Naive B cell (primary cell): ENCODE measurements at regions not wholly inside any gene's neighbourhood (a gene's known extent, or its start where the extent isn't known, plus 50 kb on each side); places are given as distances from the start of the nearest gene placed in this dataset.
"Not testable (repeated sequence)": the region's sequence is repeated elsewhere in the genome, so short reads cannot be mapped to it uniquely, and the experiment has no call there.

Experiments
- ATAC-seq, 2 donors: fragments of 150-1000 bp; cut with Tn5 transposase; 2 replicates each; pipeline ENCODE4 v1.10.0; 2021; ENCODE audit warnings: low read depth in 2 of 2, mild to moderate bottlenecking in 2 of 2, moderate library complexity in 2 of 2
- DNase-seq: peaks from one replicate; pipeline ENCODE4 v3.0.0; 2022
- H3K27ac Mint-ChIP-seq, 6 donors: one replicate each; pipeline ENCODE4 v1.8.0; 2020 to 2022; ENCODE audit warnings: mild to moderate bottlenecking in 6 of 6, mixed read lengths in 6 of 6, moderate library complexity in 5 of 6, inconsistent platforms in 2 of 6
- H3K27me3 Mint-ChIP-seq, 3 donors: one replicate each; pipeline ENCODE4 v1.8.0; 2021 to 2022; ENCODE audit warnings: mixed read lengths in 3 of 3, mild to moderate bottlenecking in 1 of 3
- H3K36me3 Mint-ChIP-seq, 2 donors: one replicate each; pipeline ENCODE4 v1.8.0; 2020 to 2022; ENCODE audit warnings: mixed read lengths in 2 of 2, inconsistent platforms in 1 of 2, mild to moderate bottlenecking in 1 of 2
- H3K4me1 Mint-ChIP-seq, 3 donors: one replicate each; pipeline ENCODE4 v1.8.0; 2020 to 2022; ENCODE audit warnings: mixed read lengths in 3 of 3, inconsistent platforms in 1 of 3, mild to moderate bottlenecking in 1 of 3, moderate library complexity in 1 of 3
- H3K4me3 Mint-ChIP-seq, 8 donors: one replicate each; pipeline ENCODE4 v1.8.0; 2020 to 2022; ENCODE audit warnings: mild to moderate bottlenecking in 8 of 8, mixed read lengths in 8 of 8, moderate library complexity in 8 of 8, inconsistent platforms in 2 of 8
- H3K9me3 Mint-ChIP-seq, 7 donors: one replicate each; pipeline ENCODE4 v1.8.0; 2020 to 2022; ENCODE audit warnings: mixed read lengths in 7 of 7, mild to moderate bottlenecking in 5 of 7, inconsistent platforms in 2 of 7, moderate library complexity in 1 of 7

DNA sequence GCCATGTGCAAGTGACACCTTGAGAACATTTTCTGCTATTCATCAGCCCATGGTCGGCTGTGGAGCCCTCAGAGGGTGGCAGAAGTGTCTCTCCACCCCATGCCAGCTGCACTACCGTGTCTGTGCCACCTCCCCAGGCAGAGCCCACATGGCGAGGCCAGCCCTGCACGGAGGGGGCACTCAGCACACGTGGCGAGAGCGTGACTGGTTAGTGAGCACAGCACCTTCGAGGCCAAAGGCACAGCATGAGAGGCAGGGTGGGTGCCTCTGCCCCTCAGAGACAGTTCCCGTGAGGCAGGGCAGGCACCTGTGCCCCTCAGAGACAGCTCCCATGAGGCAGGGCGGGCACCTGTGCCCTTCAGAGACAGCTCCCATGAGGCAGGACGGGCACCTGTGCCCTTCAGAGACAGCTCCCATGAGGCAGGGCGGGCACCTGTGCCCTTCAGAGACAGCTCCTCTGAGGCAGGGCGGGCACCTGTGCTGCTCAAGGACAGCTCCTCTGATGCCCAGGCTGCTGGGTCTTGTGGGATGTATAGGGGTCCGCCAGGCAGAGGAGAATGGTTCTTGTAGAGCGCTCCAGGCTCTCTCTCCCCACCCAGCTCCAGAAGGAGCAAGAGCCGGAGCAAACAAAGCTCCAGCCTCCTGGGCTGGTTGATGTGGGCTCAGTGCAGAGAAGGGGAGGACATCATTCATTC, 179.8 kb upstream of the PPP1R26 start:
- H3K4me3 Mint-ChIP-seq = peak overlapping the region in 2 of 8 donors; percentile 47 to 57
- peaks cover 27 to 35% (median 31%) of the 10 kb centered on the region in 3 donors for H3K27me3 Mint-ChIP-seq
- H3K4me1 Mint-ChIP-seq = peaks cover 0 to 9% (median 0%) of the 10 kb centered on the region in 3 donors
- ATAC-seq (no peak), DNase-seq (no peak)
- peaks cover 0 to 11% of the 10 kb centered on the region in 2 donors for H3K36me3 Mint-ChIP-seq
- H3K27ac Mint-ChIP-seq = peak overlapping the region in 2 of 6 donors; percentile 49 to 52
- peaks cover 0 to 10% (median 0%) of the 10 kb centered on the region in 7 donors for H3K9me3 Mint-ChIP-seq

DNA sequence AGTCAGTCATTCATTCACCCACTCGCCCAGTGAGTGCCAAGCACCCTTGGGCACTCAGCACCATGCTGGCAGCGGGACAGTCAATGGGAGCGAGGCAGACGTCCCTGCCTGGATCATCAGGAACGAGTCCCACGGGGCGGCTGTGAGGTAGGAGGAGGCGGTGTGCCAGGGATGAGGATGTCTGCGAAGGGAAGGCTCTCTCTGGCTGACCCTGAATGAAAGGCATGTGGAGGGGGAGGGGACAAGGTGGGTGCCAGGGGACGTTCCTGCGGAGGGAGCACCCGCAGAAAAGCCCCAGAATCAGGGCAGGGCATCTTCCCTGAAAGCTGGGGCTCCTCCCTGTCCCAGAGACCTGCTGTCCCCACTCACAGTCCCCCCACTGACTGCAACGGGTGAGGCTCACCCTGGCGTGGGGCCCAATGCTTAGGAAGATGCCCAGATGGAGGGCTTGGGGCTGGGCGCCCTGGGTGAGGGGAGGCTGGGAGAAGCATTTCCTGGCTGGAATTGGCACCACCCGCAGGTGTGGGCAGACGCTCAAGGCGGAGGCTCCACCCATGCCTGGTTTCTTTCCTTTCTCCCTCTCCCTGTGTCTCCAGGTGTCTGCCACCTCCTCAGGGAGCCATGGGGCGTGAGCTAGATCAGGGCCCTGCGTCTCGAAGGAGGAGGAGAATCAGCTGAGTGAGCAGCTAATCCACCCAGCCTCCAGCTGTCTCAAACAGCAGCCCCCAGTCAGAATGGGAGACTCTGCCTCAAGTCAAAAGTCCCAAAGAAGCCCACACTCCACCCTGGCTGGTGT, 179.0 kb upstream of the PPP1R26 start:
- Mint-ChIP-seq H3K27ac (peak overlapping the region in 2 of 6 donors; percentile 49 to 52), H3K9me3 (peaks cover 0 to 10% (median 0%) of the 10 kb centered on the region in 7 donors), H3K4me1 (peaks cover 0 to 9% (median 0%) of the 10 kb centered on the region in 3 donors), H3K27me3 (peaks cover 21 to 35% (median 31%) of the 10 kb centered on the region in 3 donors), H3K36me3 (peaks cover 0 to 11% of the 10 kb centered on the region in 2 donors), H3K4me3 (peak overlapping the region in 1 of 8 donors; percentile 16)
- ATAC-seq = no peak
- DNase-seq = no peak

DNA sequence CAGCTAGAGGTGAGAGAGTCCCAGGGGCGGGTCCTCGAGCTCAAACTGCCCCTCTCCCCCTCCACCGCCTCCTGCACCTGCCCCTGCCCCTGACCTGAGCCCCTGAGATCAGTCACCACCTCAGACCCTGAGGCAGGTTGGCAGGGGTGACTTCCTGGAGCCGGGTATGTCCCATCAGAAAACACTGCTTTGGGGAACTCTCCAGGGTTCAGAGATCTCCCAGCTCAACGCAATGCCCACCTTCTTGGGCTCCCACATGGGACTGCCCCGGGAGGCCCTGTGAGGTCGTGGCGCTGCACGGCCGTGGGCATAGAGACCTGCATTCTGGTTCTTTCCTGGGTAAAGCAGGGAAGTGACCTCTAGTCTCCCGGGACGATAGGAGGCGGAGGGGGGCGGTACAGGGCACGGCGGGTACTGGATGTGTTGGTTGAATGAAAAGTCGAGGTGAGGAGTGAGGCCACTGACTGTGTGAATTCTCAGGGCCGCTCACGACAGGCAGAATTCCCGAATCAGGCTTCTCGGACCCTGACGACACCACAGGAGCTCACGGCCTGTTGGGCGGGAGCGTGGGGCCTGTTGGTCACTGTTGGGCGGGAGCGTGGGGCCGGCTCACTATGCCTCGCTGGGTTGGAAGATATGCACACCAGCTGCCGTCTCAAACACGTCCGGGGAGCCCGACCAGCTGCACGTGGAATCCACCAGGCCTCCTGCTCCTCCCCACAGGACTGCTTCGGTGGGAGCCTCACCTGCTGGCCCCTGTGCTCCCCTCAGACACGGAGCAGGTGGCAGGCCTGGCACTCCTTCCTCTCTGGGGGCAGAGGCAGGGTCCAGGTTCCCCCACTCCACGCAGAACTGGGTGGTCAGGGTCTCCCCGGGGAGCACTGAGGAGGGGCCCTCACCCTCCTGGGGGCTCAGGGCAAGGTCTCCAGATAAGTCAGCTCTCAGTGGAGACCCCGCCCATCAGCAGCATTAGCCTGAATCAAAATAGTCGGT, 178.0 kb upstream of the PPP1R26 start:
- H3K36me3 Mint-ChIP-seq = peaks cover 0 to 11% of the 10 kb centered on the region in 2 donors
- H3K27me3 Mint-ChIP-seq = peaks cover 25 to 38% (median 38%) of the 10 kb centered on the region in 3 donors
- ATAC-seq (no peak), DNase-seq (no peak)
- H3K4me3 Mint-ChIP-seq = peak overlapping the region in 1 of 8 donors; percentile 29
- peaks cover 0 to 9% (median 0%) of the 10 kb centered on the region in 3 donors for H3K4me1 Mint-ChIP-seq
- H3K9me3 Mint-ChIP-seq = peaks cover 0 to 10% (median 0%) of the 10 kb centered on the region in 7 donors
- H3K27ac Mint-ChIP-seq = no peak overlapping the region

GRCh38 chr9:135302329-135303279, 177.0 kb upstream of the PPP1R26 start:
- Mint-ChIP-seq H3K27me3 (peaks cover 26 to 45% (median 45%) of the 10 kb centered on the region in 3 donors), H3K27ac (no peak overlapping the region), H3K9me3 (peaks cover 0 to 10% (median 0%) of the 10 kb centered on the region in 7 donors)

GRCh38 chr9:135303280-135303647, 176.3 kb upstream of the PPP1R26 start:
- peaks cover 0 to 10% (median 0%) of the 10 kb centered on the region in 7 donors for H3K9me3 Mint-ChIP-seq
- H3K27me3 Mint-ChIP-seq = peaks cover 22 to 44% (median 38%) of the 10 kb centered on the region in 3 donors
- H3K27ac Mint-ChIP-seq = no peak overlapping the region
- DNase-seq = no peak
- H3K4me3 Mint-ChIP-seq = peak overlapping the region in 1 of 8 donors; percentile 73
- H3K36me3 Mint-ChIP-seq = peaks cover 0 to 11% of the 10 kb centered on the region in 2 donors
- ATAC-seq = no peak
- peaks cover 0 to 9% (median 0%) of the 10 kb centered on the region in 3 donors for H3K4me1 Mint-ChIP-seq

More at GRCh38 chr9:135302329-135303279, 177.0 kb upstream of the PPP1R26 start:
- ATAC-seq (no peak), DNase-seq (no peak)
- Mint-ChIP-seq H3K4me3 (no peak overlapping the region), H3K4me1 (peaks cover 0 to 9% (median 0%) of the 10 kb centered on the region in 3 donors), H3K36me3 (peaks cover 0 to 11% of the 10 kb centered on the region in 2 donors)

DNA sequence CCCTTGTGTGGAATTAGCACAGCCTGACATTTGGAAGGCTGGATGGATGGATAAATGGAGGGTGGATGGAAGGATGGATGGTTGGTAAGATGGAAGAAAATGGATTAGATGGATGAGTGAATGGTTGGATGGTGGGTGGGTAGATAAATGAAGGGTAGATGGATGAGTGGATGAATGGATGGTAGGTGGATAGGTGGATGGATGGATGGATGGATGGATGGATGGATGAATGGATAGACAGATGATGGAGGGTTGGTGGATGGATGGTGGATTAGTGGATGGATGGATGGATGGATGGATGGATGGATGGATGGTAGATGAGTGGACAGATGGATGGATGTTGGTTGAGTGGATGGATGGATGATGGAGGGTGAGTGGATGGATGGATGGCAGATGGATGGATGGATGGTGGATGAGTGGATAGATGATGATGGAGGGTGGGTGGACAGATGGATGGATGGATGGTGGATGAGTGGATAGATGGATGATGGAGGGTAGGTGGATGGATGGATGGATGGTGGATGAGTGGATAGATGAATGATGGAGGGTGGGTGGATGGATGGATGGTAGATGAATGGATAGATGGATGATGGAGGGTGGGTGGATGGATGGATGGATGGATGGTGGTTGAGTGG, 175.6 kb upstream of the PPP1R26 start:
- Mint-ChIP-seq H3K4me3 (no peak overlapping the region), H3K27me3 (peaks cover 21 to 41% (median 37%) of the 10 kb centered on the region in 3 donors), H3K4me1 (peaks cover 0 to 9% (median 0%) of the 10 kb centered on the region in 3 donors), H3K27ac (no peak overlapping the region), H3K9me3 (peaks cover 0 to 10% (median 0%) of the 10 kb centered on the region in 7 donors), H3K36me3 (peaks cover 0 to 11% of the 10 kb centered on the region in 2 donors)
- ATAC-seq (no peak), DNase-seq (no peak)

DNA sequence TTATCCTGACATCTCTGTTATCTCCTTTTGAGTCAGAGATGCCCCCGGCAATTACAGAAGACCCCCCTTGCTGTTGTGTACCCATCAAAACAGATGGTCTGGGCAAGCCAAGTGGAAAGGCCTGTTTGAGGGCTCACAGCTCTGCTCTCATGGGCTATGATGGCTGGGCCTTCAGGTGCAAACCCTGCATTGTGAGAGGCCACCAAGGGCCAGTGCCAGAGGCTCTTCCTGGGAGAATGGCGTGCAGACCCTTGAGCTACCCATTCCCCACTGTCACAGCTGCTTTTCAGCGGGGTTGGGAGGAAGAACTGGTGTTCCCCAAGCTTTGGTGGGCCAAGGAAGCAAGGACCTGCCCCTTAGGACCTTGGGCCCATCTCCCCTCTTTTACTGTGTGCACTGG, 174.7 kb upstream of the PPP1R26 start:
- Mint-ChIP-seq H3K27me3 (peaks cover 13 to 50% (median 35%) of the 10 kb centered on the region in 3 donors), H3K36me3 (peaks cover 0 to 11% of the 10 kb centered on the region in 2 donors), H3K4me1 (peaks cover 0 to 9% (median 0%) of the 10 kb centered on the region in 3 donors), H3K4me3 (no peak overlapping the region), H3K9me3 (peaks cover 0 to 10% (median 0%) of the 10 kb centered on the region in 7 donors), H3K27ac (no peak overlapping the region)
- ATAC-seq (no peak), DNase-seq (no peak)

GRCh38 chr9:135305546-135306180, 173.9 kb upstream of the PPP1R26 start:
- Mint-ChIP-seq H3K36me3 (peaks cover 0 to 11% of the 10 kb centered on the region in 2 donors), H3K4me3 (no peak overlapping the region), H3K9me3 (peaks cover 0 to 10% (median 3%) of the 10 kb centered on the region in 7 donors), H3K4me1 (peaks cover 0 to 9% (median 0%) of the 10 kb centered on the region in 3 donors), H3K27ac (no peak overlapping the region), H3K27me3 (peaks cover 9 to 52% (median 36%) of the 10 kb centered on the region in 3 donors)
- ATAC-seq (no peak), DNase-seq (no peak)

DNA sequence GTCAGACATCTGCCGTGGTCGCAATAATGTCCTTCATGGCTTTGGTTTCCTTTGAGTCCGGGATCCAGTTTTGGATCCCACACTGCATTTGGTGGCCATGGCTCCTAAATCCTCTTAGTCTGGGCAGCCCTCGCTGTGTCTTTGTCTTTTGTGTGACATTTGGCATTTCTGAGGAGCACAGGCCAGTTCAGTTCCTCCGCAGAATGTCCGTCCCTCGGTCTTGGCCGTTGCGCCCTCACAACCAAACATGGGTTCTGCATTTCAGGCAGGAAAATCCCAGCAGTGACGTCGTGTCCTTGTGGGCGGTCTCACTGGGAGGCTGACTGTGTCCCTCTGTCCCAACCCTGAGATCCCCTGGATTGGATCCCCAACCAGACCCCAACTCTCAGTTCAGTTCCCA, 172.9 kb upstream of the PPP1R26 start:
- ATAC-seq (no peak), DNase-seq (no peak)
- Mint-ChIP-seq H3K27ac (no peak overlapping the region), H3K4me3 (peak overlapping the region in 1 of 8 donors; percentile 6), H3K9me3 (peaks cover 0 to 10% (median 7%) of the 10 kb centered on the region in 7 donors), H3K4me1 (peaks cover 0 to 9% (median 0%) of the 10 kb centered on the region in 3 donors), H3K36me3 (peaks cover 0 to 11% of the 10 kb centered on the region in 2 donors), H3K27me3 (peaks cover 9 to 53% (median 37%) of the 10 kb centered on the region in 3 donors)

- peaks cover 2 to 15% (median 8%) of the 10 kb centered on the region in 7 donors for H3K9me3 Mint-ChIP-seq
- H3K27ac Mint-ChIP-seq = no peak overlapping the region
These were observed 172.3 kb upstream of the PPP1R26 start for GRCh38 chr9:135307300-135307699.

DNA sequence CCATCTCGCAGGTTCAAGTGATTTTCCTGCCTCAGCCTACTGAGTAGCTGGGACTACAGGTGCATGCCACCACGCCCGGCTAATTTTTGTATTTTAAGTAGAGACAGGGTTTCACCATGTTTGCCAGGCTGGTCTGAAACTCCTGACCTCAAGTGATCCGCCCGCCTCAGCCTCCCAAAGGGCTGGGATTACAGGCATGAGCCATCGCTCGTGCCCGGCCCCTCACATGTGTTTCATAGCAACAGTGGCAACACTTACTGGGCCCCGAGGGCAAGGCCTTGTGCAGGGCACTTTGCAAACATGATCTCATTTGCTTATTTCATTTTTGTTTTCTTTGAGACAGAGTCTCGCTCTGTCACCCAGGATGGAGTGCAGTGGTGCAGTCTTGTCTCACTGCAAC, 171.7 kb upstream of the PPP1R26 start:
- Mint-ChIP-seq H3K36me3 (peaks cover 6 to 18% of the 10 kb centered on the region in 2 donors), H3K9me3 (peaks cover 7 to 21% (median 13%) of the 10 kb centered on the region in 7 donors), H3K27me3 (peaks cover 13 to 53% (median 42%) of the 10 kb centered on the region in 3 donors)
- H3K4me3 Mint-ChIP-seq, DNase-seq, H3K27ac Mint-ChIP-seq, H3K4me1 Mint-ChIP-seq, ATAC-seq: not testable (repeated sequence)

More at GRCh38 chr9:135307300-135307699, 172.3 kb upstream of the PPP1R26 start:
- H3K27me3 Mint-ChIP-seq = peaks cover 9 to 53% (median 37%) of the 10 kb centered on the region in 3 donors
- H3K4me3 Mint-ChIP-seq = no peak overlapping the region
- DNase-seq = no peak
- H3K4me1 Mint-ChIP-seq = peaks cover 0 to 9% (median 0%) of the 10 kb centered on the region in 3 donors
- H3K36me3 Mint-ChIP-seq = peaks cover under 1 to 12% of the 10 kb centered on the region in 2 donors
- no peak for ATAC-seq
